Smooth muscle cell (in vitro differentiated cells): ENCODE measurements at regions not wholly inside any gene's neighbourhood (a gene's known extent, or its start where the extent isn't known, plus 50 kb on each side); places are given as distances from the start of the nearest gene placed in this dataset.

Source experiments
- DNase-seq: peaks from one replicate; lab custom pipeline; 2025; ENCODE audit not compliant: unreplicated experiment; lab: John Stamatoyannopoulos, UW
- H2AFZ ChIP-seq: fragments of 200-600 bp; sonication (generic); 2 replicates; pipeline ENCODE4 v1.6.0; 2016; ENCODE audit warnings: antibody characterized with exemption, low read depth, mild to moderate bottlenecking
- H3F3A ChIP-seq: fragments of 200-600 bp; sonication (generic); 2 replicates; pipeline ENCODE4 v1.6.0; 2017; ENCODE audit warnings: antibody characterized with exemption, low read depth
- H3K27ac ChIP-seq: fragments of 200-600 bp; sonication (generic); 2 replicates; pipeline ENCODE4 v1.5.1; 2016; ENCODE audit warnings: low read depth, mild to moderate bottlenecking
- H3K27me3 ChIP-seq: fragments of 200-600 bp; sonication (generic); 2 replicates; pipeline ENCODE4 v1.6.1; 2016; ENCODE audit warnings: low read depth, mild to moderate bottlenecking
- H3K36me3 ChIP-seq: fragments of 200-600 bp; sonication (generic); 2 replicates; pipeline ENCODE4 v1.5.1; 2016; ENCODE audit warnings: low read depth
- H3K4me1 ChIP-seq: fragments of 200-600 bp; sonication (generic); 2 replicates; pipeline ENCODE4 v1.5.1; 2016; ENCODE audit warnings: low read depth
- H3K4me2 ChIP-seq: fragments of 200-600 bp; sonication (generic); 2 replicates; pipeline ENCODE4 v1.6.0; 2016; ENCODE audit warnings: mild to moderate bottlenecking
- H3K4me3 ChIP-seq: fragments of 200-600 bp; sonication (generic); 2 replicates; pipeline ENCODE4 v1.5.1; 2016; ENCODE audit warnings: mild to moderate bottlenecking
- H3K79me2 ChIP-seq: fragments of 200-600 bp; sonication (generic); 2 replicates; pipeline ENCODE4 v1.6.0; 2016; ENCODE audit warnings: low read depth, mild to moderate bottlenecking
- H3K9ac ChIP-seq: fragments of 200-600 bp; sonication (generic); 2 replicates; pipeline ENCODE4 v1.6.0; 2016; ENCODE audit warnings: low read depth
- H3K9me3 ChIP-seq: fragments of 200-600 bp; sonication (generic); replicated peaks from 2 replicates; pipeline ENCODE4 v1.5.1; 2016; ENCODE audit warnings: low read depth
- H4K20me1 ChIP-seq: fragments of 200-600 bp; sonication (generic); 2 replicates; pipeline ENCODE4 v1.6.0; 2016; ENCODE audit warnings: low read depth
- WGBS: methylation state at CpG from one replicate; pipeline ENCODE4 v1.1.7; 2016; ENCODE audit warnings: low lambda C conversion rate; 5-methylcytosine and 5-hydroxymethylcytosine counted together
- TF ChIP-seq, protein P1 (sequence below): fragments of 200-600 bp; sonication (generic); IDR thresholded peaks from 2 replicates; pipeline ENCODE4 v1.5.1; 2017; ENCODE audit warnings: borderline replicate concordance, mild to moderate bottlenecking, antibody characterized with exemption; ENCODE audit not compliant: insufficient read depth, poor library complexity, severe bottlenecking

DNA sequence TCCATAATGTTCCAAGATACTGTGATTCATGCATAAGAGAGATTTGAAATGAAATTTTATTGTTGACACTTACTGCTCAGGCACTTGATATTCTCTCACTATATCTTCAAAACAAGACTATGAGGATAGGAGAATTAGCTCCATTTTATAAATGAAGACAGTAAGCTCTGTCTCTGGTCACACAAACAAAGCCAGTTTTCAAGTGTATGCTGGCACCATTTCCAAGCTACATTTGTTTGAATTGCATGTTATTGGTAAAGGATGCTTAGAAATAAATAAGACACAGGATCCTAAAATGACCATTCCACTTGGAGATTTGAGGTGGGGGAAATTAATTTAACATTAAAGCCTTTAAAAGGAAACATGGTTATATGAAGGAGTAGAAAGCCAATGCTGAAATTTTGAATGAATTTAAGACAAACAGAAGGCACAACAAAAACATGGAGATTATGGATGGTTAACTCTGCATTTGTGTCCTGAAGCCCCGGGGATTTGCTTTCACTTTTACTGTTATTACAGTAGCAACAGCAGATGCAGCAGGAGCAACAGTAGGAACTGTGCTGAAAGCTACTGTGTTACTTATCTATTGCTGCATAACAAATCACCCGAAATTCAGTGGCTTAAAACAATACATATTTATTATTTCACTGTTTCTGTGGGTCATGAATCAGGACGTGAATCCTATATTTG is 79.7 kb upstream of the ASTN2 start:
- H3K27ac ChIP-seq, result no peak overlapping the region
- H3K36me3 ChIP-seq, result no peaks in the 10 kb centered on the region
- no peak for DNase-seq
- no peak overlapping the region for H3K9ac ChIP-seq
- H3K79me2 ChIP-seq, result no peaks in the 10 kb centered on the region
- H3K4me2 ChIP-seq, result no peak overlapping the region
- peaks cover 7% of the 10 kb centered on the region for H3K27me3 ChIP-seq
- 58% methylated on average over 3 of the region's 3 CpGs for WGBS
- no peaks in the 10 kb centered on the region for H3F3A ChIP-seq
- no peak overlapping the region for H2AFZ ChIP-seq
- TF ChIP-seq, protein P1, sequence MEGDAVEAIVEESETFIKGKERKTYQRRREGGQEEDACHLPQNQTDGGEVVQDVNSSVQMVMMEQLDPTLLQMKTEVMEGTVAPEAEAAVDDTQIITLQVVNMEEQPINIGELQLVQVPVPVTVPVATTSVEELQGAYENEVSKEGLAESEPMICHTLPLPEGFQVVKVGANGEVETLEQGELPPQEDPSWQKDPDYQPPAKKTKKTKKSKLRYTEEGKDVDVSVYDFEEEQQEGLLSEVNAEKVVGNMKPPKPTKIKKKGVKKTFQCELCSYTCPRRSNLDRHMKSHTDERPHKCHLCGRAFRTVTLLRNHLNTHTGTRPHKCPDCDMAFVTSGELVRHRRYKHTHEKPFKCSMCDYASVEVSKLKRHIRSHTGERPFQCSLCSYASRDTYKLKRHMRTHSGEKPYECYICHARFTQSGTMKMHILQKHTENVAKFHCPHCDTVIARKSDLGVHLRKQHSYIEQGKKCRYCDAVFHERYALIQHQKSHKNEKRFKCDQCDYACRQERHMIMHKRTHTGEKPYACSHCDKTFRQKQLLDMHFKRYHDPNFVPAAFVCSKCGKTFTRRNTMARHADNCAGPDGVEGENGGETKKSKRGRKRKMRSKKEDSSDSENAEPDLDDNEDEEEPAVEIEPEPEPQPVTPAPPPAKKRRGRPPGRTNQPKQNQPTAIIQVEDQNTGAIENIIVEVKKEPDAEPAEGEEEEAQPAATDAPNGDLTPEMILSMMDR, result no peak
- H3K9me3 ChIP-seq, result no peaks in the 10 kb centered on the region
- H3K4me1 ChIP-seq, result no peaks in the 10 kb centered on the region
- no peak overlapping the region for H3K4me3 ChIP-seq
- no peaks in the 10 kb centered on the region for H4K20me1 ChIP-seq

DNA sequence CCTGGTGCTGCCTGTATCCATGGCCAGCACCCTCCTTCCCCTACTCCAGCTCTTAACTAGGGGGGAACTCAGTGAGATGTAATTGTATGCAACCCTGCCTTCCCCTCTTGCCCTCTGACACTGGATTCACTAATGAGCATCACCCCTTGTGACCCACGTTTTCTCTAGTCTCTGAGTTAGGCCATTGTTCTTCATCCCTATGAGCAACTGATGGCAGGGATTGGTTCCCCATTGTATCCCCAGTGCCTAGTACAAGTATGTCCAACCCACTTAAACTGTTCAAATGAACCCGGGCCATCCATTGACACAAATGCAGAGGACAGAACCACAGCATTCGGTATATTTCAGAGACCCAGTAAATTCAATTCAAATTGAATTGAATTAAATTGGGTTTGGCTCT is 77.6 kb upstream of the ASTN2 start:
- H3F3A ChIP-seq, result no peaks in the 10 kb centered on the region
- TF ChIP-seq, protein P1, result no peak
- H3K4me1 ChIP-seq, result no peaks in the 10 kb centered on the region
- H3K79me2 ChIP-seq, result no peaks in the 10 kb centered on the region
- H4K20me1 ChIP-seq, result no peaks in the 10 kb centered on the region
- H3K9ac ChIP-seq, result no peak overlapping the region
- H2AFZ ChIP-seq, result no peak overlapping the region
- 84% methylated on average over 3 of the region's 3 CpGs for WGBS
- H3K9me3 ChIP-seq, result no peaks in the 10 kb centered on the region
- H3K27ac ChIP-seq, result no peak overlapping the region
- DNase-seq, result no peak
- no peak overlapping the region for H3K4me3 ChIP-seq
- peaks cover 7% of the 10 kb centered on the region for H3K27me3 ChIP-seq
- no peaks in the 10 kb centered on the region for H3K36me3 ChIP-seq
- no peak overlapping the region for H3K4me2 ChIP-seq

DNA sequence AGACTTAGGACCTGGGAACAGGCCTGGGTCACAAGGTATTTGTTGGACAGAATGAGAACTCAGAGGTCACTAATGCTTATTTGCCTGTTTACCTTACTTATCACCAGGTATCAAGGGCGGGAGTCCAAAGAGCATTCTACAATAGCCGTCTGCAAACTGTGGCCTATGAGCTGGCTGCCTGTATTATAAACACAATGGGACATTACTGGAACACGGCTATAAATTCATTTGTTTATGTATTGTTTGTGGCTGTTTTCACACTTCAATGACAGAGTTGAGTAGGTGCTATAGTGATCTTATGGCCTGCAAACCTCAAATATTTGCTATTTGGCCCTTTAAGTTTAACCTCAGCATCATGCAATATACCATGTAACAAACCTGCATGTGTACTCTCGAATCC is 76.6 kb upstream of the ASTN2 start:
- Histone ChIP-seq H3K4me3 (no peak overlapping the region), H3K4me1 (no peaks in the 10 kb centered on the region), H3K36me3 (no peaks in the 10 kb centered on the region), H2AFZ (no peak overlapping the region), H3F3A (no peaks in the 10 kb centered on the region), H3K9me3 (no peaks in the 10 kb centered on the region), H4K20me1 (no peaks in the 10 kb centered on the region), H3K9ac (no peak overlapping the region), H3K27ac (no peak overlapping the region), H3K79me2 (no peaks in the 10 kb centered on the region), H3K4me2 (no peak overlapping the region), H3K27me3 (peaks cover 7% of the 10 kb centered on the region)
- TF ChIP-seq, protein P1, result no peak
- WGBS, result 89% methylated on average over 4 of the region's 4 CpGs
- DNase-seq, result no peak

DNA sequence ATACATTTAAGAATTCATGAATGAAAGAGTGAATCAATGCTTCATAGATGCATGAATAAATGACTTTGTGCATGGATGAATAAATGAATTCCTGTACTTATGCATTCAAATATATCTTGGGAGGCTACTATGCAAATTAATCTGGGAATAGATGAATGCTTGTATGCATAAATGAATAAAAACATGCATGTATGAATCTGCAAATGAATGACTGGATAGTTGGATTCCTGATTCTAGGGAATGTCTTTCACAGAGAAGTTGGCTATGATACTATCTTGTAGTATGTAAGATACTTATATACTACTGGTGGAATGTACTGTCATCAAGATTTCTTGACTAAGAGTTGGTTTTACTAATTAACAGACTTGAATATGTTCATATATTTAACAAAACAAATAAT is 75.3 kb upstream of the ASTN2 start:
- H2AFZ ChIP-seq, result no peak overlapping the region
- no peak overlapping the region for H3K27ac ChIP-seq
- no peak for DNase-seq
- H3K9me3 ChIP-seq, result no peaks in the 10 kb centered on the region
- no peaks in the 10 kb centered on the region for H3K4me1 ChIP-seq
- no peak overlapping the region for H3K4me2 ChIP-seq
- H3K27me3 ChIP-seq, result peaks cover 7% of the 10 kb centered on the region
- H4K20me1 ChIP-seq, result no peaks in the 10 kb centered on the region
- no peak overlapping the region for H3K4me3 ChIP-seq
- no peaks in the 10 kb centered on the region for H3F3A ChIP-seq
- no peaks in the 10 kb centered on the region for H3K79me2 ChIP-seq
- H3K36me3 ChIP-seq, result no peaks in the 10 kb centered on the region
- TF ChIP-seq, protein P1, result no peak
- no peak overlapping the region for H3K9ac ChIP-seq
